Panc1 (cell line): ENCODE measurements at regions not wholly inside any gene's neighbourhood (a gene's known extent, or its start where the extent isn't known, plus 50 kb on each side); places are given as distances from the start of the nearest gene placed in this dataset.

Experiments
- ATAC-seq: fragments of 200-7000 bp; cut with Tn5 transposase; 2 replicates; pipeline ENCODE4 v1.9.1; 2020; ENCODE audit warnings: mild to moderate bottlenecking, moderate library complexity
- BruUV-seq: library from RNA; stranded (reverse); fragments of 400-500 nt; replicated peaks from 2 replicates; lab custom pipeline; 2021; lab: Mats Ljungman, UMichigan
- CTCF ChIA-PET: fragments of 300-600 bp; sonication (Branson Sonifier 250); formaldehyde crosslinking; loops from one replicate; lab custom pipeline; 2022; ENCODE audit warnings: antibody characterized with exemption; lab: Charles Lee
- POLR2A ChIA-PET: fragments of 300-600 bp; sonication (Branson Sonifier 250); formaldehyde crosslinking; loops from one replicate; lab custom pipeline; 2022; ENCODE audit warnings: antibody characterized with exemption; lab: Charles Lee
- DNase-seq: peaks from one replicate; pipeline ENCODE4 v3.0.0-alpha.2; 2010; ENCODE audit warnings: low read depth, low spot score
- H3K27ac ChIP-seq: 2 replicates; pipeline ENCODE4 v1.5.1; 2011; ENCODE audit warnings: mild to moderate bottlenecking, low read length, inconsistent platforms
- H3K27me3 ChIP-seq: fragments of 200-500 bp; sonication (Bioruptor generic); 2 replicates; pipeline ENCODE4 v1.6.0; 2014; ENCODE audit warnings: low read length, inconsistent platforms; ENCODE audit not compliant: control insufficient read depth, insufficient read depth
- H3K36me3 ChIP-seq: fragments of 200-500 bp; sonication (Bioruptor generic); 2 replicates; pipeline ENCODE4 v1.5.1; 2014; ENCODE audit warnings: inconsistent platforms, mild to moderate bottlenecking, low read length, moderate library complexity; ENCODE audit not compliant: control insufficient read depth, insufficient read depth
- H3K4me1 ChIP-seq: 2 replicates; pipeline ENCODE4 v1.5.1; 2011; ENCODE audit warnings: inconsistent platforms, mild to moderate bottlenecking, low read length, moderate library complexity; ENCODE audit not compliant: control insufficient read depth, insufficient read depth
- H3K4me3 ChIP-seq, 2 experiments: 2 replicates each; pipeline ENCODE4 v1.5.1; 2011 to 2012; ENCODE audit warnings: low read depth in 2 of 2, low read length in 2 of 2, mild to moderate bottlenecking in 2 of 2, inconsistent platforms in 1 of 2, moderate library complexity in 1 of 2
- H3K9me3 ChIP-seq: fragments of 200-500 bp; sonication (Bioruptor generic); 2 replicates; pipeline ENCODE4 v1.5.1; 2014; ENCODE audit warnings: low read depth, mild to moderate bottlenecking, inconsistent platforms, low read length, moderate library complexity; ENCODE audit not compliant: control insufficient read depth, insufficient read depth
- CTCF ChIP-seq: fragments of 450-650 bp; IDR thresholded peaks from 2 replicates; pipeline ENCODE4 v1.5.1; 2017; ENCODE audit warnings: mild to moderate bottlenecking
- POLR2AphosphoS5 ChIP-seq: IDR thresholded peaks from 2 replicates; pipeline ENCODE4 v1.6.1; 2012; ENCODE audit warnings: mild to moderate bottlenecking, low read depth, low read length, moderate library complexity
- REST ChIP-seq, 2 experiments: IDR thresholded peaks; 2 replicates each; pipeline ENCODE4 v1.6.1; 2011 to 2012; ENCODE audit warnings: low read depth in 2 of 2, control low read depth in 1 of 2, low read length in 1 of 2, mild to moderate bottlenecking in 1 of 2, moderate library complexity in 1 of 2; ENCODE audit not compliant: insufficient read depth in 1 of 2
- SIN3A ChIP-seq: IDR thresholded peaks from 2 replicates; pipeline ENCODE4 v1.6.1; 2012; ENCODE audit warnings: low read depth, mild to moderate bottlenecking, low read length, moderate library complexity, borderline replicate concordance; ENCODE audit not compliant: insufficient read depth
- TCF7L2 ChIP-seq: IDR thresholded peaks from 2 replicates; pipeline ENCODE4 v1.6.1; 2011; ENCODE audit warnings: mild to moderate bottlenecking, low read depth, low read length, inconsistent platforms
- in situ Hi-C: cut with HindIII; loops from 2 replicates; pipeline ENCODE4 v1.10.0; 2016; ENCODE audit warnings: low sequenced_read_pairs, low pct_unique_long_range_greater_than_20kb
- intact Hi-C: fragments of 100-400 bp; cut with micrococcal nuclease; formaldehyde crosslinking; loops from one replicate; pipeline ENCODE4 v1.10.0; 2022; ENCODE audit not compliant: unreplicated experiment

DNA sequence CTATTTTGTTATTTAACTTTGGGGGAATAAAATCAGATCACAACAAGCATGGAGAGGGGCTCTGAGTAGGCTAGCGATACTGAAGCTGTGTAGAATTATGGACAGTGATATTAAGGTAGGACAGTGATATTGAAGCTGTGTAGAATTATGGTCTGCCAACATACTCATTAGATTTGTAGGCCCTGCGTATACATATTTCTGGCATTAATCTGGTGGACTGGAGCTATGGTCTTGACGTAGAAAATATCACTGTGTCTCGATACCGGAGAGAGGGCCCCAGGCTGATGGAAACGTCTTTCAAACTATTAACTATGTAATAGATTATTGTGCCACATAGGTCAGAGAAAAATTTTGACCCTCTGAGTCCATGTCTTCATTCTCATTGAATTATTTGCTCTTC is 511.4 kb downstream of the ADCYAP1 start:
- Histone ChIP-seq H3K4me1 (no peaks in the 10 kb centered on the region), H3K27me3 (no peaks in the 10 kb centered on the region), H3K4me3 (no peak overlapping the region), H3K9me3 (no peaks in the 10 kb centered on the region), H3K27ac (no peak overlapping the region), H3K36me3 (no peaks in the 10 kb centered on the region)
- intact Hi-C loops (no loop called here), in situ Hi-C loops (no loop called here)
- CTCF ChIA-PET = no interaction called here
- no TSS peak for BruUV-seq
- ATAC-seq = no peak
- no peak for TF ChIP-seq POLR2AphosphoS5
- TF ChIP-seq SIN3A = no peak
- no peak for TF ChIP-seq CTCF
- no peak for TF ChIP-seq TCF7L2
- no peak for TF ChIP-seq REST (IDR thresholded peaks at IDR 0.05; ENCODE audit: insufficient read depth in 1 of 2, low read depth in 2 of 2, low read length in 1 of 2)
- POLR2A ChIA-PET = no interaction called here
- no peak for DNase-seq

DNA sequence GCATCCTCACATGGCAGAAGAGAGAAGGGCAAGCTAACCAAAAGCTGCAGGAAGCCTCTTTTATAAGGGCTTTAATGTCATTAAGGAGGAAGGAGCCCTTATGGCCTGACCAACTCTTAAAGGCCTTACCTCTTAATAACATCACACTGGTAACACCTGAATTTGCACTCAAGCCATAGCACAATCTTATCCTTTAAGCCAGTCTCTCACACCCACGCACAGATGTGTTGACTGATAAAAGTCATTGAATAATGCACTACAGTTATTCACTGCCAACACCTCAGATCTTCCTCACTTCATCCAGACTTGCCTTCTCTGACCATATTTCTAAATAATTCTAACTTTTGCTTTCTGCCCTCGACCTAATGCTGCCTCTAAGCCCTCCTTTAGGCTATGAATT is 516.8 kb downstream of the ADCYAP1 start:
- DNase-seq = no peak
- ChIA-PET POLR2A (no interaction called here), CTCF (no interaction called here)
- no peaks in the 10 kb centered on the region for H3K36me3 ChIP-seq
- H3K4me1 ChIP-seq = no peaks in the 10 kb centered on the region
- no TSS peak for BruUV-seq
- TF ChIP-seq POLR2AphosphoS5 (no peak), CTCF (no peak), SIN3A (no peak), REST (IDR thresholded peaks at IDR 0.05; ENCODE audit: insufficient read depth in 1 of 2, low read depth in 2 of 2, low read length in 1 of 2) (no peak), TCF7L2 (no peak)
- H3K4me3 ChIP-seq = no peak overlapping the region
- H3K27me3 ChIP-seq = no peaks in the 10 kb centered on the region
- no peak for ATAC-seq
- no peak overlapping the region for H3K27ac ChIP-seq
- intact Hi-C loops = no loop called here
- no peaks in the 10 kb centered on the region for H3K9me3 ChIP-seq
- in situ Hi-C loops = no loop called here
